ENCODE measurements at regions not wholly inside any gene's neighbourhood (a gene's known extent, or its start where the extent isn't known, plus 50 kb on each side); places are given as distances from the start of the nearest gene placed in this dataset.

GRCh38 chr4:100285121-100285520 lies 94.9 kb upstream of the DDIT4L start:
- no peak for DNase-seq (ENCODE audit: low read depth)
- no peak overlapping the region for H3K4me3 ChIP-seq (ENCODE audit: control insufficient read depth, low read depth, low read length)
- no peak for TF ChIP-seq CTCF (conservative IDR thresholded peaks at IDR 0.05; ENCODE audit: control insufficient read depth, insufficient read depth, low read depth, low read length)

- H3K4me3 ChIP-seq (ENCODE audit: control insufficient read depth, low read depth, low read length): no peak overlapping the region
- TF ChIP-seq CTCF (conservative IDR thresholded peaks at IDR 0.05; ENCODE audit: control insufficient read depth, insufficient read depth, low read depth, low read length): no peak
- no peak for DNase-seq (ENCODE audit: low read depth)
Observed at GRCh38 chr4:100284129-100284880, 94.0 kb upstream of the DDIT4L start.

GRCh38 chr4:100280807-100281206 lies 90.5 kb upstream of the DDIT4L start:
- H3K4me3 ChIP-seq (ENCODE audit: control insufficient read depth, low read depth, low read length): no peak overlapping the region
- TF ChIP-seq CTCF (conservative IDR thresholded peaks at IDR 0.05; ENCODE audit: control insufficient read depth, insufficient read depth, low read depth, low read length): no peak
- no peak for DNase-seq (ENCODE audit: low read depth)

GRCh38 chr4:100278567-100278966 lies 88.3 kb upstream of the DDIT4L start:
- no peak for TF ChIP-seq CTCF (conservative IDR thresholded peaks at IDR 0.05; ENCODE audit: control insufficient read depth, insufficient read depth, low read depth, low read length)
- DNase-seq (ENCODE audit: low read depth): no peak
- no peak overlapping the region for H3K4me3 ChIP-seq (ENCODE audit: control insufficient read depth, low read depth, low read length)

GRCh38 chr4:100269446-100269845 lies 79.2 kb upstream of the DDIT4L start:
- no peak for DNase-seq (ENCODE audit: low read depth)
- no peak overlapping the region for H3K4me3 ChIP-seq (ENCODE audit: control insufficient read depth, low read depth, low read length)
- no peak for TF ChIP-seq CTCF (conservative IDR thresholded peaks at IDR 0.05; ENCODE audit: control insufficient read depth, insufficient read depth, low read depth, low read length)

- DNase-seq (ENCODE audit: low read depth): no peak
- no peak overlapping the region for H3K4me3 ChIP-seq (ENCODE audit: control insufficient read depth, low read depth, low read length)
- TF ChIP-seq CTCF (conservative IDR thresholded peaks at IDR 0.05; ENCODE audit: control insufficient read depth, insufficient read depth, low read depth, low read length): no peak
Observed at GRCh38 chr4:100268789-100269188, 78.5 kb upstream of the DDIT4L start.

All from fibroblast of mammary gland (primary cell).